ENCODE measurements at regions not wholly inside any gene's neighbourhood (a gene's known extent, or its start where the extent isn't known, plus 50 kb on each side); places are given as distances from the start of the nearest gene placed in this dataset.

DNA sequence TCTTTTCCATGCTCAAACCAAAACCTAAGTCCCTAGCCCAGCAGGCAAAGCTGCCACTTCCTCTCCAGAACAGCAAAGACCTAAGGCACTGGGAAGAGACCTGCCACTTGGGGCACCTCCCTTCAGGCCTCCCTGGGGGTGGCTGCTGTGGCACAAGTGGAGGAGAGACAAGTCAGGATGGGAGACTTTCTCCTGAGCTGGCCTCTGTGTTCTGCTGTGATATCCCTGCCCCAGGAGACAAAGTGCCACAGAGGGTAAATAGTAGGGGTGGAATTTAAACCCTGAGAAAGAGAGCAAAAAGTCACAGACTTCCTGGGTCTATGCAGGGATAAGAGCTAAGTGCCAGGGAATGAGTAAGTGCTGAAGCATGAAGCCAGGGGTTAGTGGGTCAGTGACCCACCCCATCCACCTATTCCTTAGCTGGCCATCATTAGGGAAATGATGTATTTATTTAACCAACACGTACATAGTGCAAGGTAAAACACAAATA lies 84.2 kb downstream of the MRPL14 start:
- ATAC-seq (peak; percentile 47), DNase-seq (ENCODE audit: low read depth, low spot score) (no peak)
- CTCF ChIA-PET = interaction anchor here (1.0 to 1.5 kb wide), 3 partner anchors 12 to 20 kb away, joined by 3 to 9 read pairs (median 4); no protein-coding TSS in a partner anchor
- Histone ChIP-seq H3K27ac (ENCODE audit: low read depth, low read length) (peak overlapping the region; percentile 95), H3K9me2 (ENCODE audit: insufficient read depth) (no peaks in the 10 kb centered on the region), H3K4me1 (ENCODE audit: control insufficient read depth in 1 of 2, insufficient read depth in 2 of 2, low read length in 2 of 2) (peaks cover 47 to 81% of the 10 kb centered on the region in 2 experiments), H3K27me3 (ENCODE audit: insufficient read depth, low read length) (no peaks in the 10 kb centered on the region), H3K4me3 (replicated peaks in 1 of 2; ENCODE audit: low read depth in 1 of 2, low read length in 2 of 2) (peak overlapping the region in 1 of 2 experiments; percentile 26; a peak in 2 of 4 replicates), H3K36me3 (ENCODE audit: control insufficient read depth in 1 of 2, insufficient read depth in 2 of 2, low read length in 2 of 2) (no peaks in the 10 kb centered on the region), H3K9ac (ENCODE audit: low read length) (peak overlapping the region; percentile 51), H3K9me3 (ENCODE audit: control insufficient read depth in 1 of 2, insufficient read depth in 1 of 2, low read depth in 1 of 2, low read length in 2 of 2) (no peaks in the 10 kb centered on the region), H4K20me1 (ENCODE audit: insufficient read depth) (no peaks in the 10 kb centered on the region), H3K79me2 (ENCODE audit: insufficient read depth, low read length) (no peaks in the 10 kb centered on the region), H3K4me2 (ENCODE audit: low read length) (peak overlapping the region; percentile 77), H2AFZ (ENCODE audit: low read depth, low read length, poor library complexity, severe bottlenecking) (no peak overlapping the region)
- POLR2A ChIA-PET = interaction anchor here (0.8 to 1.5 kb wide), 7 partner anchors 11 to 43 kb away, joined by 3 to 10 read pairs (median 4); no protein-coding TSS in a partner anchor
- TF ChIP-seq POLR2A (IDR thresholded peaks at IDR 0.05; ENCODE audit: borderline replicate concordance, extremely low read depth, insufficient read depth, insufficient read length) (peak; percentile 16), POLR2AphosphoS5 (IDR thresholded peaks at IDR 0.05; ENCODE audit: low read depth, low read length) (peak; percentile 27; the same call in 1 of the 2 replicates), ELF1 (IDR thresholded peaks at IDR 0.05; ENCODE audit: borderline replicate concordance, low read depth) (no peak)
- TSS peak; percentile 45 for BruUV-seq (replicated peaks)
- RAD21 ChIA-PET (ENCODE audit: low non-redundant PET in 1 of 2, low total read pairs in 2 of 2, uncharacterized antibody in 2 of 2, unreplicated experiment in 2 of 2) = interaction anchor here in 1 of 2 experiments (0.6 kb wide), 1 partner anchor 41 kb away, joined by 5 read pairs; no protein-coding TSS in a partner anchor
- intact Hi-C loops (cut with micrococcal nuclease) = loop anchor here (5.0 kb wide), 1 partner anchor 41 kb away; no protein-coding TSS in a partner anchor

DNA sequence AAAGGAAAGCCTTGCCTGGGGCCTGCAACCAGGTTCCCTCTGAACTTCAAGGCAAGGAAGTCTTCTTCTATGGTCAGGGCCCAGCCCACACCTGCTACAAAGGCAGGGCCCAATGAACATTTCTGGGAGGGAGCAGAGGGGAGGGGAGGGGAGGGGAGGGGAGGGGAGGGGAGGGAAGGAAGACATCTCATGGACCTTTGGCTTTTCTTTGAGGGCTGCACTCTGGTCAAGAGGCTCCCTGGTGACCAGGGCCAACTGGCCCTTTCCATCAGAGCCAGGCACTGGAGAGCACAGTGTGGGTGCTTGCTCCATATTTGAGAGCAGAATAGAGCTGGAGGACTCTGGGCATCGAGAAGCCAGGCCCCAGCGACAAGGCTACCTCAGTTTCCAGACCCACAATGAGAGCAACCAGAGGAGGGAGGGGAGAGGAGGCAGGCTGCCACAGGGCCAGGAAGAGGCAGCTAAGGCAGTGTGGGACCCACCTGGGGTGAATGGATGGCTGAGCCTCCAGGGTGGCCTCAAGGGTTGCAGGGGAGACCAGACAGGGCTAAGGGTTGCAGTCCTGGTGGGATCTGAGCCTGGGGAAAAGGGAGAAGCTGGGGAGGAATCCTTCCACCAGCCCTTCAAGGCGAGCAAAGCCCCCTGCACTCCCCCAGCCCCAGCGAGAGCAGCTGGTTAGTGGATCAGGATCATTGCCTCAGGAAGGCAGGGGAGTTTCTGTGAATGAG lies 84.8 kb downstream of the MRPL14 start:
- ChIA-PET POLR2A (interaction anchor here (0.8 to 2.6 kb wide), 7 partner anchors 14 to 42 kb away, joined by 3 to 12 read pairs (median 4); no protein-coding TSS in a partner anchor), CTCF (interaction anchor here (1.0 to 1.5 kb wide), 4 partner anchors 11 to 20 kb away, joined by 3 to 9 read pairs (median 4); no protein-coding TSS in a partner anchor), RAD21 (ENCODE audit: low non-redundant PET in 1 of 2, low total read pairs in 2 of 2, uncharacterized antibody in 2 of 2, unreplicated experiment in 2 of 2) (no interaction called here)
- peak overlapping the region; percentile 61 for H3K9ac ChIP-seq (ENCODE audit: low read length)
- peak overlapping the region; percentile 86 for H3K4me2 ChIP-seq (ENCODE audit: low read length)
- no peaks in the 10 kb centered on the region for H3K27me3 ChIP-seq (ENCODE audit: insufficient read depth, low read length)
- H3K9me3 ChIP-seq (ENCODE audit: control insufficient read depth in 1 of 2, insufficient read depth in 1 of 2, low read depth in 1 of 2, low read length in 2 of 2) = no peaks in the 10 kb centered on the region
- ATAC-seq (peak; percentile 29), DNase-seq (ENCODE audit: low read depth, low spot score) (no peak)
- no peak overlapping the region for H2AFZ ChIP-seq (ENCODE audit: low read depth, low read length, poor library complexity, severe bottlenecking)
- no peaks in the 10 kb centered on the region for H3K79me2 ChIP-seq (ENCODE audit: insufficient read depth, low read length)
- intact Hi-C loops (cut with micrococcal nuclease) = loop anchor here (5.0 kb wide), 1 partner anchor 40 kb away; no protein-coding TSS in a partner anchor
- H3K27ac ChIP-seq (ENCODE audit: low read depth, low read length) = peak overlapping the region; percentile 95
- H3K9me2 ChIP-seq (ENCODE audit: insufficient read depth) = no peaks in the 10 kb centered on the region
- TF ChIP-seq, protein P1, sequence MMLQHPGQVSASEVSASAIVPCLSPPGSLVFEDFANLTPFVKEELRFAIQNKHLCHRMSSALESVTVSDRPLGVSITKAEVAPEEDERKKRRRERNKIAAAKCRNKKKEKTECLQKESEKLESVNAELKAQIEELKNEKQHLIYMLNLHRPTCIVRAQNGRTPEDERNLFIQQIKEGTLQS (IDR thresholded peaks at IDR 0.05) = no peak
- no peak for TF ChIP-seq ZNF274 (IDR thresholded peaks at IDR 0.05; ENCODE audit: low read depth, low read length)
- no peak for TF ChIP-seq ELF1 (IDR thresholded peaks at IDR 0.05; ENCODE audit: borderline replicate concordance, low read depth)
- TF ChIP-seq JUND (IDR thresholded peaks at IDR 0.05) = no peak
- no peak for TF ChIP-seq EZH2phosphoT487 (IDR thresholded peaks at IDR 0.05; ENCODE audit: borderline replicate concordance)
- TF ChIP-seq, protein P2, sequence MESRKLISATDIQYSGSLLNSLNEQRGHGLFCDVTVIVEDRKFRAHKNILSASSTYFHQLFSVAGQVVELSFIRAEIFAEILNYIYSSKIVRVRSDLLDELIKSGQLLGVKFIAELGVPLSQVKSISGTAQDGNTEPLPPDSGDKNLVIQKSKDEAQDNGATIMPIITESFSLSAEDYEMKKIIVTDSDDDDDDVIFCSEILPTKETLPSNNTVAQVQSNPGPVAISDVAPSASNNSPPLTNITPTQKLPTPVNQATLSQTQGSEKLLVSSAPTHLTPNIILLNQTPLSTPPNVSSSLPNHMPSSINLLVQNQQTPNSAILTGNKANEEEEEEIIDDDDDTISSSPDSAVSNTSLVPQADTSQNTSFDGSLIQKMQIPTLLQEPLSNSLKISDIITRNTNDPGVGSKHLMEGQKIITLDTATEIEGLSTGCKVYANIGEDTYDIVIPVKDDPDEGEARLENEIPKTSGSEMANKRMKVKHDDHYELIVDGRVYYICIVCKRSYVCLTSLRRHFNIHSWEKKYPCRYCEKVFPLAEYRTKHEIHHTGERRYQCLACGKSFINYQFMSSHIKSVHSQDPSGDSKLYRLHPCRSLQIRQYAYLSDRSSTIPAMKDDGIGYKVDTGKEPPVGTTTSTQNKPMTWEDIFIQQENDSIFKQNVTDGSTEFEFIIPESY (IDR thresholded peaks at IDR 0.05; ENCODE audit: extremely low read depth, insufficient replicate concordance, low read length) = no peak
- no peak for TF ChIP-seq TCF7L2 (IDR thresholded peaks at IDR 0.05; ENCODE audit: borderline replicate concordance, extremely low read depth, insufficient read depth, insufficient read length)
- TF ChIP-seq POLR2A (IDR thresholded peaks at IDR 0.05; ENCODE audit: borderline replicate concordance, extremely low read depth, insufficient read depth, insufficient read length) = peak; percentile 15
- no TSS peak for BruUV-seq (replicated peaks)
- no peaks in the 10 kb centered on the region for H4K20me1 ChIP-seq (ENCODE audit: insufficient read depth)
- no peaks in the 10 kb centered on the region for H3K36me3 ChIP-seq (ENCODE audit: control insufficient read depth in 1 of 2, insufficient read depth in 2 of 2, low read length in 2 of 2)
- peak overlapping the region in 1 of 2 experiments; percentile 26; a peak in 2 of 4 replicates for H3K4me3 ChIP-seq (replicated peaks in 1 of 2; ENCODE audit: low read depth in 1 of 2, low read length in 2 of 2)
- peaks cover 47 to 81% of the 10 kb centered on the region in 2 experiments for H3K4me1 ChIP-seq (ENCODE audit: control insufficient read depth in 1 of 2, insufficient read depth in 2 of 2, low read length in 2 of 2)

Measured in HCT116 (cell line).